H1 (cell line): ENCODE measurements at regions not wholly inside any gene's neighbourhood (a gene's known extent, or its start where the extent isn't known, plus 50 kb on each side); places are given as distances from the start of the nearest gene placed in this dataset.

Experiments used
- CBX8 ChIP-seq: fragments of 300-800, 300-1000 bp; sonication (generic); IDR thresholded peaks from 2 replicates; pipeline ENCODE4 v1.7.1; 2016; ENCODE audit warnings: low read depth, low read length, borderline replicate concordance
- NANOG ChIP-seq: IDR thresholded peaks from 2 replicates; pipeline ENCODE4 v1.6.1; 2011; ENCODE audit warnings: low read length, low read depth, mild to moderate bottlenecking, inconsistent platforms; ENCODE audit not compliant: insufficient read depth, poor library complexity, severe bottlenecking
- POLR2A ChIP-seq, 2 experiments: IDR thresholded peaks; 1 replicate in 1 of 2; 2 replicates in 1 of 2; pipeline ENCODE4 v1.6.1; 2011; ENCODE audit warnings: low read depth in 2 of 2, low read length in 2 of 2, mild to moderate bottlenecking in 2 of 2; ENCODE audit errors: control extremely low read depth in 1 of 2
- RAD21 ChIP-seq, 2 experiments: IDR thresholded peaks in 1 of 2; conservative IDR thresholded peaks in 1 of 2; 2 replicates each; pipeline ENCODE4 v1.6.1; 2011; ENCODE audit warnings: low read depth in 2 of 2, low read length in 2 of 2, improper control_type of control experiment in 1 of 2, inconsistent platforms in 1 of 2, mild to moderate bottlenecking in 1 of 2, moderate library complexity in 1 of 2

GRCh38 chr22:44430716-44431115, 67.3 kb downstream of the RTL6 start (continued):
- TF ChIP-seq CBX8 = no peak
- TF ChIP-seq RAD21 (IDR thresholded peaks at IDR 0.05 in 1 of 2, conservative IDR thresholded peaks at IDR 0.05 in 1 of 2; ENCODE audit: low read depth in 2 of 2, low read length in 2 of 2) = no peak
- TF ChIP-seq NANOG = no peak
- no peak for TF ChIP-seq POLR2A (IDR thresholded peaks at IDR 0.05; ENCODE audit: control extremely low read depth in 1 of 2, low read depth in 2 of 2, low read length in 2 of 2)
